GM18519 (cell line): ENCODE measurements at regions not wholly inside any gene's neighbourhood (a gene's known extent, or its start where the extent isn't known, plus 50 kb on each side); places are given as distances from the start of the nearest gene placed in this dataset.

Source experiments
- ATAC-seq: cut with Tn5 transposase; IDR thresholded peaks from one replicate; pipeline ENCODE4 v1.9.1; 2021; ENCODE audit warnings: mild to moderate bottlenecking, moderate library complexity; ENCODE audit not compliant: unreplicated experiment, low FRiP score

DNA sequence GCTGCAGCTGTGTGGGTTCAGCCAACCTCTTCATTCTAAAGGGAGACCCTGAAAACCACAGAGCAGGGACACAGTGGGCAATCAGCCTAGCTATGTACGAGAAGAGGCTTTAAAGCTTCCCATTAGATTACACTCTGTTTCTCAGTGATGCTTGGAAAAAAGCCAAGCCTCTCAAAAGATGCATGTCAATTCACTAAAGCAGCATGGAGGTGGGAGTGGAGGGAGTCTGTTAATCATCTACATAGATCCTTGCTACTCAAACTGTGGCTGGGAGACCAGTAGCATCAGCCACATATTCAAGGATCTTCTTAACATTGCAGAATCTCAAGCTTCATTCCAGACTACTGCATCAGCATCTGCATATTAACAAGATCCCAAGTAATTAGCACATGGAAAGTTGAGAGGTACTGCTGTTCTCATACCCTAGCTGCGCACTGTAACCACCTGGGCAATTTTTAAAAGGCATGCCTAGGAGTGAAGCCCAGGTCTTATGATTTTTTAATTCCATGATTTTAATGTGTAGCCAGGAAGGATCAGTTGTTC is 305.9 kb downstream of the PMP22 start:
- ATAC-seq: no peak

DNA sequence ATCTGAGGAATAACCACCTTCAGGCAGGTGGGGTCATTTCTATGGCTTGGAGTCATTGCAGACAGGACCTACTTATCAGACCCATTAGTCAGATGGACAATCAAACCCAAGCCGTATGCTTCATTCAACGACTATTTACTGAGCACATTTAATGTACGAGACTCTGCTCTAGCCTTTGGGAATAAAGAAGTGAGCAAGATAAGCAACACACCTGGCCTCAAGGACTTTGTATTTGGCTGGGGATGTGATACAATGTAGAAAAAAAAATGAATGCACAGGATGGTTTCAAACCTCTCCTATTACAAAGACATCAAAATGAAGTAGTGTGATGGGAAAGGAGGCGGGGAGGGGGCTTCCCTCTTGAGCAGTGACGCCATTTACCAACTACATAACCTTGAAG is 311.7 kb downstream of the PMP22 start:
- no peak for ATAC-seq

DNA sequence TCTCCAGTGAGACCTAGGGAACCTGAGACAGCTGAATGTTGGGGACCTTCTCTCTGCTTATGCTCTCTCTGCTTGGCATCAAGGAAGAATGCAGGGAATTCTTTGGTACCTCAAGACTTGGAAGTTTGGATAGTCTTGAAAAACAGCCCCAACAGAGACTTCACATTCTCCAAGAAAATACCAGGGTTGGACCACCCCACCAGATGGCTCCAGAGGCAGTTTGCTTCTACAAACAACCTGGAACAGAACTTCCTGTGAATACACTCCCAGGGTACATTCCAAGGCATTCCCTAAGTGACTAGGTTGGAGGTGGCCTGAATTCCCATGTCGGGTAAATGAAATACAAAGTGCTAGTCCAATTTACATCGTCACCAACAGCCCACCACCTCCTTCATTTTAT is 314.4 kb downstream of the PMP22 start:
- ATAC-seq: no peak

DNA sequence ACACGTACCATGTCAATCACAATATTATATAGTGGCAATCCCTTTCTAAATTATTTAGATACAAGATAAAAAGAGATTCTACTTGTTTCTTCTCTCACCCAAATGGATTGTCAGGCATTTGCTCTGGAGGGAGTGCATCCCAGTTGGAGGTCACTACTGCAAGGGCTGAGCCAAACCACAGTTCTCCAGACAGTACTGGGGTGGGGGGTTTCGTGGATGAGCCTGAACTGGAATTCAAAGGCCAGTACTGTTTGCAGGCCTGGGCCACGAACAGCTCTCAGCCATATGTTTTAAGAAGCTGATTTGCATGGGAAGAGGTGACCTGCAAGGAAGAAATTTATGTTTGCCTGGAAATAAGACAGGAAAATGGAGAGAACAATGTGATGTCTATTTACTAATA is 314.9 kb downstream of the PMP22 start:
- ATAC-seq: no peak

DNA sequence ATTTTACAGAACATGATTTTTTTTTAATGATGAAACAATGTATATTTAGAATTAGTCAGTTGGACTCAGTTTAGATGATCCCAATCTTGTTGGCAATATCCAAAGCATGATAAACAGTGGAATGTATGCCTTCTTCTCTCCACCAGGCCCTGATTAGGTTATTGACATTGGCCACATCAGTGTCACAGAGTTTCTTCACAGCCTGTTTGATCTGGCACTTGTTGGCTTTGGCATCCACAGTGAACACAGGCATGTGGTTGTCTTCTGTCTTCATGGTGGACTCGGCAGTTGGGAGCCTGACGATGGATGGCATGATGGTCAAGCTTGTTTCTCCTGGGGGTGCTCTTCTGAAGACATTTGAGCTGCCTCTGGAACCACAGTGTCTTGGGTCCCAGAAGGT is 317.5 kb downstream of the PMP22 start:
- no peak for ATAC-seq

DNA sequence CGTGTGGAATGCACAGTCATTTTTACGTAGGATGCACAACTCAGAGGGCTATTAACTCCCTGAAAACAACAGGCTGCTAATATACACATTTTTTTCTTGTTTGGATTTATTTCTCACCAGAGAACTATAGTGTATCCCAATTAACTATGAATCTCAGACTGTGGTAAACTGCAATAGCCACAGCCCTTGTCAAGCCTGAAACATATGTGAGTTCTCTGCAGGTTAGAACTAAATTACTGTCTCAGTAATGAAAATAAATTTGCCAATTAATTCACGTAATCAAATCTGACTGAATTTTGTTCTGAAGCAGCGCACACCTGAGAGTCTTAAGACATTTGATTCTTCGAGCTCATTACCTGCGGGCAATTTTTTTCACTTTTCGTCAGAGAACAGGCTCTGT is 318.6 kb downstream of the PMP22 start:
- ATAC-seq: no peak

DNA sequence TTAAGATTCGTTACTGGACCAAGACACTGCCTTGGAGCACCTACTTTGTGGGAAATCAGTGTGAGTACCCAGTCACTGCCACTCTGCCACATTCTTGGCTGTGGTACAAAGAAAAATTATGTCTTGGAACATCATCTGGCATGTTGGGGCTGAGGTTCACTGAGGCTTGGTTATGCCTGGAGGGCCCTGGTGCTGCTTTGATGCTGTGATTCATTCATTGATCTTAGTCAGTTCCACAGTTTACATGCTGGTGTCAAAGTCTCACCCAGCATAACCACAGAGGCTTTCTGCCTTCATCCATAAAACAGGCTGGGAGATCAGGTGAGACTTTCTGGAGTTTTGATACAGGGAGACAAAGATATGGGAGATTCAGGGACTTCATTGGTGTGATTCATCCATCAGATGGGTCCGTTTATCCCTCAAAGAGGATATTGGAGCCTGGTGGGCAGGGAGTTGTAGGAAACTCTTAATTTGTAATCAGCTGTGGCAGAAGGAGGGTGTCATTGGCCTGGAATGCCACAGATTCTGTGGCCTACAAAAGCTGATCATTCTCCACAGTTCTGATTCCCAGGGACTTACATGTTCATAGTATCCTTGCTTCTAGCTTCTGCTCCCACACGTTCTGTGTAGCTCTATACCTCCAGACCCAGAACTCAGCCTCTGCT is 322.5 kb downstream of the PMP22 start:
- no peak for ATAC-seq

DNA sequence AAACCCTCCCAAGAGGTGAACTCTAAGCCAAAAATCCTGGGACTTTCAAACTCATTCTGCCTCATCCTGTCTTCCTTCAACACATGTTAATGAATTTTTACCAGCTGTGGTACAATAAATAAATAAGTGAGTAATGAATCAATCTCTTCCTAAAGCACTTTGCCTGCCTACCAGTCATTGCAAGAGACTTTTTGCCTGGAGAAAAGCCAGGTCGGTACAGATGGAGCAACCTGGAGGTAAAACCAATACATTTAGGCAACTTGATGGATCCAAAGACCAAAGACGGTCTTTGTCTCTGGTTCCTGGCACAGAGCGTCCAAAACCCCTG is 324.2 kb downstream of the PMP22 start:
- no peak for ATAC-seq

DNA sequence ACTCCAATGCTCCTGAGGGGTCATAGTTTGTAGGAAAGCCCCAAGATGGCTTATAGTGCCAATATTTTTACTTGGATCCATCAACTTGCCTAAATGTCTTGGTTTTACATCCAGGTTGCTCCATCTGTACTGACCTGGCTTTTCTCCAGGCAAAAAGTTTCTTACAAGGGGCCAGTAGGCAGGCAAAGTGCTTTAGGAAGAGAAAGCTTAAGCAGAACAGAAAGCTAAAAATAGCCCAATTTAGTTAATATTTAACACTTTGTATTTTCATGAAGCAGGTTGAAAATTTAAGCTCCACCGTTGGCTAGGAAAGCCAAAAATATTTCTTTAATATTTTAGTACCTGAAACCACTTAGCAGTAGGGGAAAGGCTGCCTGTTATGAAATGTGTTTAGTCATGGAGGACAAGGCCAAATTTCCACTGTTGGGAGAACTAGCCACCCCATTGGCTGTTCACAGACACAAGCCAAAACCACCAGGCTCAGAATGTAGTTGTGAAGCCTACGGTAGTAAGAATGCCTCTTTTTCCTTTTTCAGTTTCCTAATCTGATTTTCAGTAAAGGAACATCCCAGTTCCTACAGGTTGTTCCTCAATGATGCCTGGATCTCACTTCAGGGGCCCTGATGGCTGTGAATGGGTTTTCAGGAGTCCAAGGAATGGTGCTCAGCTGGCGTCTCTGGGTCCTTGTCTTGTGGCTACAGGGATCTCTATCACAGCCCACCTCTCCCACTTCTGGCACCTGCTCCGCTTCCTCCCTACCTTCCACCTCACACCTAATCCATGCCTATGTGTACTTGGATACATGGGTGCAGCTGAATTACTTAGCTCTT is 324.8 kb downstream of the PMP22 start:
- no peak for ATAC-seq

DNA sequence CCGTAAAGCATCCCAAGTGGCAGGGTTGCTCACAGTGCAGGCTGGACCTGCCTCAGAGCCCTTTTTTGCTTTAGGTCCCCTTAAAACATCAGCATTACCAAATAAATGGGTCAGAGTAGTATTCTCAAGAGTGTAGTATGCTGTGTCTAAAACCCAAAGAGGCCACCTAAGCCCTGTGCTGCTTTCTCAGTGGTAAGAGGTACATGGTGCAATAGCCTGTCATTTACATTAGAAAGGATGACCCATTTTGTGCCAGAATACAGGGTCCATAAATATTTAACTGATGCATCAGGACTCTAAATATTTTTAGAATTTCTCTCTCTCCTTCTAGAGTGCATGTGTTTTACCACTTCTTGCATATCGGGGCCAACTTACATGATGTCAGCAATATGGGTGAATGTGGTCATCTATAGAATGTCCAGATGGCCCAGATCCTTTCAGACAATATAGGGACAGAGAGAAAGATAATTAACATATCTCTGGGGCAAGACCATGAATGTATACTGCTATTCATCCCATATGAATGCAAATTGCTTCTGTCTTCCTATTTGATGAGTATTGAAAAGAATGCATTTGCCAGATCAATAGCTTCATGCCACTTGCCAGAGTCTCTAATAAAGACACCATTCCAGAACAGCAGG is 329.2 kb downstream of the PMP22 start:
- no peak for ATAC-seq

DNA sequence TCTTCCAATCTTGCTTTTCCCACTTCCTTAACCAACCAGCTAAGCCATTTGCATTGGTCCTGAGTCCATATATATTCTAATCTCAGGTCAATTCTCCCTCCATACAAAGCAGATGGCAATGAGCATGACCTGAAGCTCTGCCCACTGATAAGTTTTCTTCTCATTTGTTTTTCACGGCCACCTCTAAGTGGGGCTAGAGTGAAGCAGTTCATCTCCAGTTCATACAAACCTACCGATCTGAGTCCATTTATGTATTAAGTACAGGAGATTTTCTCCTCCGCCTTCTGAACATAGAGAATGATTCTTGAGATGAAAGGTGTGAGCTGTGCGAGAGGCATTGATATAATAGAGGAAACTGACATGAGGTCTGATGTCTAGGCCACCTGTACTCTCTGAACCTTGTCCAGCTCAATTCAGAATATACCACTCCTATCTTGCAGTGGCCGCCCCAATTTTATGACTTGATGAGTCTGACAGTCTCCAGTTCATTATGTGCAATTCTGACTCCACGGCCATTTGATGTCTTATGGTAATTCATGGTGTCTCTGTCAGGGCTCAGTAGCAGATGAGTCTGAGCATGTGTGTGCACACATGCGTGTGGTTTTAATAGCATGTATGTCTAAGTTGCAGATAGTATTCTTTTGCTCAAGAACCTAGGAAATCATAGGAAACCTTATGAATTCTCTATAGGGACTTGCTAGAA is 329.8 kb downstream of the PMP22 start:
- ATAC-seq: no peak

DNA sequence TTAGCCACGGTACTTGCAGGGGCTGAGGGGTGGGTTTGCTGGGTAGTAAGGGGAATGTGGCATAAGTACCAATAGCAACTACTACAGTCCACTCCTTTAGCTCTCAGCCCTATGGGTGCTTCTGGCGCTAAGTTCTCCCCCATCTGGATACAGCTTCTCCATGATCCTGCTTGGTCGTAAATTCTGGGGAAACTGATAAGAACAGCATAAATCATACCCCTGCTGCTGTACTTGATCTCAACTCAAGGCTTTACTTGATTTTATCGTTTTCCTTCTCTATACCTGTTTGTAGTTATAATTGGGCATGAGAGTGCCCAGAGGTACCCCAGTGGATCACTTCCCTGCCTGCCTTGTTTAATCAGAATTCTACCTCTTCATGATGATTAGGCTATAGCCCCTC is 331.4 kb downstream of the PMP22 start:
- no peak for ATAC-seq

DNA sequence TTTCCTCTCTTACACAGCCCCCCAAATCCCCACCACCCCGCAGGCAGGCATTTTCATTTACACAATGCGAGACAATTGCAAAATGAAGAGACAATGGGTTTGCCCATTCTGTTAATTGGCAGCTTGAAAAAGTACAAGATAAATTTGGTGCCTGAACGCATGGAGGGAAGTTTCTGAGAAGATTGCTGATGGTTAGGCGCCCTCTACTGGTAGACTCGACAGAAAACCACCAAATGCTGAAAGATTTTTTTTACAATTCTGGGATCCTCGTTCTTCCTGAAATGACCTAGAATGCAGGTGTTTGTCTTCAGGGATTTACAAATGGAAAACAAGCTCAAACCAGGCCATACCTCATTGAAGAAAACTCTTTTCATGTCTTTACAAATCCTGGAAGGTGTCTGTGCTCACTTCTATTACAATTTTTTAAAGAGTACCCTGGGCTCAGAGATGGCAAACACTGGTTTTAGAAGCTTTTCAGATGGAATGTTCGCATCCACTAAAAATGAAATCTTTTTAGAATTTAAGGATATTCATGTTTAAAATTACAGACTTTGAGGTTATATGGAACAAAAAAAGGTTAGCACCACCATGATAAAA is 338.5 kb downstream of the PMP22 start:
- ATAC-seq: no peak

DNA sequence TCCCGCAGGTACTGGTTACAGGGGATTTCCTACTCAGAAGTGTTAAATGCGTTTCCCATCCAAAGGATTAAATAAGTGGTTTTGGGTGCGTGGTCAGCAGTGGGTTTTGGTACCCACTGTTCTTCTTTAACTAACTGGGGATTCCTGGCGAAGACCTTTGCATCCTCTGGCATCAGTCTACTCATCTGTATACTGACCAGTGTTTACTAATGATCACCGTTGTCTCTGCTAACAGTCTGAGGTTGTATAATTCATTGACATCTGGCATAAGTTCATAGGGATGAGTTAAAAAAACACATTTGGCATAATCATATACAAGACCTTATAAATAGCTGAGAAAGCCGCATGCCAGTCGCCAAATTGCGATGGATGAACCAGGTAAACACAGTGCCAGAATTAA is 339.1 kb downstream of the PMP22 start:
- ATAC-seq: no peak

DNA sequence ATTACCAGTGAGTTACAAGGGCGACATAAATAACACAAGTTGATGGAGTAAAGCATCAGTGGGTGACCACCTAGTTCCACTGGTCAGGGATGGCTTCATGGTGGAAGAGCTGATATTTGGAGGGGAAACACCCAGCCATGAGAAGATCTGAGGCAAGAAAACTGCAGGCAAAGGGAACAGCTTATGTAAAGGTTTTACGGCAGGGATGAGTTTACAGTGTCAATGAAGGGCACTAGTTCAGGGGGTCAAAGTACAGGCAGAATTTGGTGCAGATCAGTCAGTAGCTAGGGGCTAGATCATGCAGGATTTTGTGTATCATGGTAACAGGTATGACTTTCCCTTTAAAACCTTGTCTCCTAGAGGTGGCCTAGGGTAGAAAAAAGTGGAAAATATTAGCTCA is 339.6 kb downstream of the PMP22 start:
- no peak for ATAC-seq

DNA sequence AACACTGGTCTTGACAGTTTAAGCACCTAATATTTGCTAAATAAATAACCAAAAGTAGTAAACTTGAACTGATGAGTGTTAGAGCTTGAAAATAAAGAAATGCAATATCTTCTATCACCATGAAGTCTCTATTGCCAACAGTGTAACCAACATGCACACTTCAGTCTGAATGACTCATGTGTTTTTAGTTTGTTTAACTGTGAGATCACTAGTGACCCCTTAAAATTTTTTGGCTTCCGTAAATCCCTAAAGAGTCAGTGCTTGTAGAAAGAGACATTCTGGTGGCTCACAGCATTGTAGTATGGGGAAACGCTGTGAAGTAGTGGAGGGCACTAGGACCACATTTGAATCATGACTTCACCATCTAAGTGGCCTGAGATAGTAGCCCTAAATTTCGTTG is 341.1 kb downstream of the PMP22 start:
- no peak for ATAC-seq

DNA sequence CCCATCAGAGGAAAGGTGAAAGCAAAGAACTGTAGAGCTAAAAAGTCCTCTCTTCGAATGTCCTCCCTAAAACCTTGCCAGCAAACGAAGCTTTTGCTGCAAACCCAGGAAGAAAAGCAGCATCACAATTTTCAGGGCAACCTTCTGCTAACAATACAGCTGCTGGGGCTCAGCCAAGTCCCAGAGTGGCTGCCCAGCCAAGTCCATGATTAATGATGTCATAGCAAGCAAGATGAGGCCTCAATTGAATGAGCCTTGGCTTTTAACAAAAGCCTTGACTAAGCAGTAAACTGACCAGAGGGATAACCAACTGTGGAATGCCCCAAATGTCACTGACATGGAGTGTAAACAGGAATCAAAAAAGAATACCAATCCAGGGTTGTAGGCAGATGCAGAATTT is 342.7 kb downstream of the PMP22 start:
- no peak for ATAC-seq

DNA sequence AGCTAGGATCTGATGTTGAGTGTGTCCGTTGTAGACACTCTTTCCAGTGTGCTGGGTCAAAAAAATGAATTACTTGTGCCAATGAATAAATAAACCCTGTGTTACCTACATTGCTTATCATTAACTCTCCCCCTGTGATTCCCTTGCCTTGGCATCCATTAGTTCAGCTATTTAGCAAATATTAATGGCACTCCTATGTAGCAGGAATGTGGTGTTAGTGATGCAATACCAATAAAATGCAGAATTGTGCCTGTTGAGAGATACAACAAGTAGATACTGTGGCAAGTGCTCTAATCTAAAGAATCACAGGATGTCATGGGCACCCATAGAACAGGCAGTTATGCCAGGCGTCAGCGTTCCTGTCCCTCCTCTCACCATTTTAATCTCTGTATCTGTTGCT is 343.2 kb downstream of the PMP22 start:
- no peak for ATAC-seq

DNA sequence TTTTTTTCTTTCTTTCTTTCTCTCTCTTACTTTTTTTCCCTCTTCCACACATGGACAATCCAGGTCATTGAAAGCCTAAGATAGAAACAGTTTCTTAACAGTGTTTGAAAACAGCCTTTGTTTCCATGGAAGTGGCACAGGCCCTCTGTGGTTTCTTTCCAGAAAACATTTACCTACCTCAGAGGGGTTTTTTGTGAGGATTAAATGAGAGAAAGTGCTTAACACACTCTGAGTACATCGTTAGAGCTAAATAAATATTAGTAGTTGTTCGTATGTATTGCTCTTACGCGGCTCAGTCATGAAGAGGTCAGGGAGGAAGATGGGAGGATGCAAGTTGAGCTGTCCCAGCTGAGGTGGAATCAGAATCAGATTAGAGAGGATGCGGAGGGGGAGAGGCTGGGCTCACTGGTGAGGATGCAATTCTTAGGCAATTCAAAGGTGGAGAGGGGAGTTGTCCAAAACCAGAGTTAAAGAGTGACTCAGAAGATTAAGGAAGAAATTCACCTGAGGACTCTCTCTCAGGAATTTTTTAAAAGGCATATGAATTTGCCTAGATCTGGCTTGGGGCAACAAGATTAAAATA is 345.4 kb downstream of the PMP22 start:
- no peak for ATAC-seq

DNA sequence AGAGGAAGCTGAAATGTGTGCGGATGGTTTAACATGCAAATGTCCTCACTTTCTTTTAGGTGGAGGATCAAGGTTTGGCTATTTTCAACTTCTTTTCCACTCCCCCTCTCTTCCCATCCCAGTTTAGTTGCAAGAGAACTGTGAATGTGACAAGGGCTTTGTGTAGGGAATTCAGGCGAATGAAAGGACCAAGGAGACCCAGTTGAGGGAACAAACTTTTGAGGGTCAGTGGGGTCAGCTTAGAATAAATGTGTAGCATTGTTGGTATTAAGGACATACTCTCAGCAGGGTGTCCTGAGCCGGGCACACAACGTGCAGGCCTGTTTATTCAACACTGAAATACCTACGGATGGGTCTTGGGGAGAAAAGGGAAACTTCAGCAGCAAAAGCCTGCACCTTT is 346.0 kb downstream of the PMP22 start:
- no peak for ATAC-seq
